ENCODE measurements at regions not wholly inside any gene's neighbourhood (a gene's known extent, or its start where the extent isn't known, plus 50 kb on each side); places are given as distances from the start of the nearest gene placed in this dataset.

DNA sequence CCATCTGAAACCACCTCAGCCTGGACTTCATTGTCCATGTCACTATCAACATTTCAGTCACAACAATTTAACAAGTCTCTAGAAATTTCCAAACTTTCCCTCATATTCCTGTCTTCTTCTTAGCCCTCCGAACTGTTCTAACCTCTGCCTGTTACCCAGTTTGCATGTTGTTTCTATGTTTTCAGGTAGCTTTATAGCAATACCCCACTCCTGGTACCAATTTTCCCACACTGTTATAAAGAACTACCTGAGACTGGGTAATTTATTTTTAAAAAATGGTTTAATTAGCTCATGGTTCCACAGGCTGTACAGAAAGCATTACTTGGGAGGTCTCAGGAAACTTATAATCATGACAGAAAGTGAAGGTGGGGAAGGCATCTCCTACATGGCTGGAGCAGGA lies 679.2 kb upstream of the FRG1 start:
- TF ChIP-seq CTCF (IDR thresholded peaks at IDR 0.05; ENCODE audit: low read length) (no peak), EZH2phosphoT487 (IDR thresholded peaks at IDR 0.05; ENCODE audit: low read length) (no peak), EZH2 (optimal IDR thresholded peaks at IDR 0.05; ENCODE audit: low read depth, low read length) (no peak)
